ENCODE measurements at regions not wholly inside any gene's neighbourhood (a gene's known extent, or its start where the extent isn't known, plus 50 kb on each side); places are given as distances from the start of the nearest gene placed in this dataset.

- no peak for DNase-seq (ENCODE audit: low read depth in 2 of 3, low spot score in 1 of 3)
Observed at GRCh38 chr6:104428184-104428583, 431.5 kb downstream of the HACE1 start.

GRCh38 chr6:104423691-104424090 lies 436.0 kb downstream of the HACE1 start:
- no peak for DNase-seq (ENCODE audit: low read depth in 2 of 3, low spot score in 1 of 3)

- no peak for DNase-seq (ENCODE audit: low read depth in 2 of 3, low spot score in 1 of 3)
Observed at GRCh38 chr6:104421650-104422049, 438.1 kb downstream of the HACE1 start.

- no peak for DNase-seq (ENCODE audit: low read depth in 2 of 3, low spot score in 1 of 3)
Observed at GRCh38 chr6:104418839-104419238, 440.9 kb downstream of the HACE1 start.

GRCh38 chr6:104418125-104418524 lies 441.6 kb downstream of the HACE1 start:
- DNase-seq (ENCODE audit: low read depth in 2 of 3, low spot score in 1 of 3), result no peak

GRCh38 chr6:104414723-104415122 lies 445.0 kb downstream of the HACE1 start:
- no peak for DNase-seq (ENCODE audit: low read depth in 2 of 3, low spot score in 1 of 3)

- DNase-seq (ENCODE audit: low read depth in 2 of 3, low spot score in 1 of 3), result no peak
Observed at GRCh38 chr6:104413767-104414166, 446.0 kb downstream of the HACE1 start.

GRCh38 chr6:104411302-104411701 lies 448.4 kb downstream of the HACE1 start:
- no peak for DNase-seq (ENCODE audit: low read depth in 2 of 3, low spot score in 1 of 3)

GRCh38 chr6:104409913-104410312 lies 449.8 kb downstream of the HACE1 start:
- no peak for DNase-seq (ENCODE audit: low read depth in 2 of 3, low spot score in 1 of 3)

GRCh38 chr6:104407957-104408356 lies 451.8 kb downstream of the HACE1 start:
- DNase-seq (ENCODE audit: low read depth in 2 of 3, low spot score in 1 of 3), result no peak

- DNase-seq (ENCODE audit: low read depth in 2 of 3, low spot score in 1 of 3), result no peak
Observed at GRCh38 chr6:104404377-104404776, 455.3 kb downstream of the HACE1 start.

- no peak for DNase-seq (ENCODE audit: low read depth in 2 of 3, low spot score in 1 of 3)
Observed at GRCh38 chr6:104402572-104402971, 457.1 kb downstream of the HACE1 start.

- no peak for DNase-seq (ENCODE audit: low read depth in 2 of 3, low spot score in 1 of 3)
Observed at GRCh38 chr6:104401926-104402325, 457.8 kb downstream of the HACE1 start.

- DNase-seq (ENCODE audit: low read depth in 2 of 3, low spot score in 1 of 3), result no peak
Observed at GRCh38 chr6:104400844-104401243, 458.9 kb downstream of the HACE1 start.

GRCh38 chr6:104396077-104396476 lies 463.6 kb downstream of the HACE1 start:
- DNase-seq (ENCODE audit: low read depth in 2 of 3, low spot score in 1 of 3), result no peak

GRCh38 chr6:104381907-104382306 lies 477.8 kb downstream of the HACE1 start:
- no peak for DNase-seq (ENCODE audit: low read depth in 2 of 3, low spot score in 1 of 3)

GRCh38 chr6:104365451-104366234 lies 494.1 kb downstream of the HACE1 start:
- DNase-seq (ENCODE audit: low read depth in 2 of 3, low spot score in 1 of 3), result no peak

- DNase-seq (ENCODE audit: low read depth in 2 of 3, low spot score in 1 of 3), result no peak
Observed at GRCh38 chr6:104357928-104358327, 501.8 kb downstream of the HACE1 start.

GRCh38 chr6:104356197-104356596 lies 503.5 kb downstream of the HACE1 start:
- no peak for DNase-seq (ENCODE audit: low read depth in 2 of 3, low spot score in 1 of 3)

GRCh38 chr6:104349191-104349590 lies 510.5 kb downstream of the HACE1 start:
- DNase-seq (ENCODE audit: low read depth in 2 of 3, low spot score in 1 of 3), result no peak

GRCh38 chr6:104344223-104344622 lies 515.5 kb downstream of the HACE1 start:
- no peak for DNase-seq (ENCODE audit: low read depth in 2 of 3, low spot score in 1 of 3)

GRCh38 chr6:104332364-104332763 lies 527.4 kb downstream of the HACE1 start:
- no peak for DNase-seq (ENCODE audit: low read depth in 2 of 3, low spot score in 1 of 3)

Measured in stimulated activated CD4-positive, alpha-beta T cell treated with anti-CD3 and anti-CD28 coated beads, Interleukin-12 subunit alpha, Interleukin-12 subunit beta, amount 100 ng/mL, for 48 hours (primary cell).